GM19240 (cell line): ENCODE measurements at regions not wholly inside any gene's neighbourhood (a gene's known extent, or its start where the extent isn't known, plus 50 kb on each side); places are given as distances from the start of the nearest gene placed in this dataset.

Source experiments
- DNase-seq: peaks from one replicate; pipeline ENCODE4 v3.0.0; 2011; ENCODE audit warnings: low spot score; ENCODE audit not compliant: insufficient read length

GRCh38 chr12:98136544-98136943 is 378.8 kb upstream of the TMPO start:
- no peak for DNase-seq

DNA sequence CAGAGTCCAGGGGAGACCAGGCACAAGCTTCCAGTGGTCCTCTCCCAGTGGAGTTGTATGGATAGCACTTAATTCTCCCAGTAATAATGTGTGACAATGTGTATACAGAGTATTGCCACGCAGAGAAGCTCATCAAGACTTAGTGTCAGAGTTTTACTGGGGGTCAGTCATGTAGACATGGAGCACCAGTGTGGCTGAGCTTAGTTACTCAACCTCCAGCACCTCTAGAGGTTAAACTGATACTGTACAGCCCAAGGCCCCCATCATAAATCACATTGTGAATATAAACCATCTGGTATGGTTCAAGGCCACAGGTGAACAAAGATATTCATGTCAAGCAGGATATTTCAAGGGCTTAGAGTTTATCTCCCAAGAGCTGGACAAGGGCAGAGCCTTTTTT is 378.1 kb upstream of the TMPO start:
- DNase-seq = no peak

GRCh38 chr12:98144953-98145352 is 370.4 kb upstream of the TMPO start:
- DNase-seq = no peak

GRCh38 chr12:98146043-98146442 is 369.3 kb upstream of the TMPO start:
- no peak for DNase-seq

DNA sequence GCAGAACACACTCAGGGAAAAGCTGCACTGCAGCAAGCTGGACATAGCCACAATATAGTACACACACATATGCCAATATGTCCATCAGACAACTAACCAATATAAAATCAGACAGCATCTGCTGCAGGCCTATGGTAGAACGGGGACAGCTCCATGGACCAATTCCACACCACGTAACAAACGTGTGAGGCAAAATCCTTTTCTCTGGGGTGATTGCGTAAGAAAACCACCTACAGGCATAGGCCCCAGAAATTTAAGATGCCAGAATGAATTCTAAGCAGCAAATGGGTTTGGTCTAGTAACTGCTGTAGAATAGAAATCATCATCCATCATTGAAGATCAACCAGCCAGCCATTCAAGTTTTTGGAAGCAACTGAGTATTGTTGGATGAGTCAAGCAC is 368.9 kb upstream of the TMPO start:
- DNase-seq = no peak

- DNase-seq = no peak
Observed at GRCh38 chr12:98149270-98149669, 366.1 kb upstream of the TMPO start.

GRCh38 chr12:98149691-98150210 is 365.6 kb upstream of the TMPO start:
- no peak for DNase-seq

- DNase-seq = no peak
Observed at GRCh38 chr12:98151105-98151590, 364.2 kb upstream of the TMPO start.

GRCh38 chr12:98151984-98152383 is 363.4 kb upstream of the TMPO start:
- no peak for DNase-seq

GRCh38 chr12:98154850-98155249 is 360.5 kb upstream of the TMPO start:
- no peak for DNase-seq

- DNase-seq = no peak
Observed at GRCh38 chr12:98156697-98157096, 358.7 kb upstream of the TMPO start.

DNA sequence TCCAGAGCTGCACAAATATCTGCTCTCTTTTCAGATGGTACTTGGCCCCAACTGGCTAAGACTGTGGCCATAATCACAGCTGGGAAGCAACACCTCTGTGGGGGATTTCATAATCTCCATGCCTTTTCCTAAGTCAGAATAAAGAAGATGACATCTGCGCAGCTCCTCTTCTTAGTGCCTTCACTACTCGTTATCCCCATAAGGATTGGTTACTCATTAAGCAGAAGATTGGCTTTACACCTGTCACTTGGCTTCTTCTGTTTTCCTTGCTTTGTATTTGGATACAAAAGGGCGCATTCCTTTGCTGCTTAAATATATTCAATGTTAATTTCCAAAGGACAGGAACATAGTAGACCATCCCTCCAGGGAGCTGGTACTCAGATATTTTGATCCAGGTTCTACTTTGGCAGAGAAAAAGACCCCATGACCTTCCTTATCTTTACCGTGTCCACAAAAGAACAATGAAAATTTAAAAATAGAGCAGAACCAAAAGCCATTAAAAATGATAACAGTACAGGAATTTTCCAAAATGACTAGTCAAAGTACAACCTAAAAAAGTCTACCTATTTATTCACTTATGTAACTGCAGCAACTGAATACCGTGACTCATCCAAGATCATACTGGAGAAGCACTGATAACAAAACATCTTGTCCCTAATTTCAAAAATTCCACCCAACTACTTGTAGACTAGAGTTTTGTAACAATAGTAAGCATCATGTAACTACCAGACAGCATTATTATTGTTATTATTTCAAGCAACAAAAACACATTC is 352.3 kb upstream of the TMPO start:
- no peak for DNase-seq

DNA sequence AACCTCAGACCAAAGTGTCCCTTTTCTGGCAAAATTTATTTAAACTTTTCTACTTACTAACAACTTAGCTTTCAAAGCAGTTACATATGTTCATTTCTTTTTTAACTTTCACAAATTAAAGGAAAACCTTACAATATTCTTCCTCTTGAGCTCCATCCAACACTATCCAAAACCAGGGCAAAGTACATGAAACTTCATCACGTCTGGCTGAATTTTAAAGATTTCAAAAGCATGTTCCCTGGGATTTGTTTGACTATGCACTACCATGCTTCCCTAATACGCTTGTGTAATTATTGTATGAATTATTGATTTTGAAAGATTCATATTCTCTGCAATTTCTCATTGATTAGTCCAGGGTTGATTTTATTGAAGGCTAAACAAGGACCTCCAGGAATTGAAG is 343.1 kb upstream of the TMPO start:
- no peak for DNase-seq

DNA sequence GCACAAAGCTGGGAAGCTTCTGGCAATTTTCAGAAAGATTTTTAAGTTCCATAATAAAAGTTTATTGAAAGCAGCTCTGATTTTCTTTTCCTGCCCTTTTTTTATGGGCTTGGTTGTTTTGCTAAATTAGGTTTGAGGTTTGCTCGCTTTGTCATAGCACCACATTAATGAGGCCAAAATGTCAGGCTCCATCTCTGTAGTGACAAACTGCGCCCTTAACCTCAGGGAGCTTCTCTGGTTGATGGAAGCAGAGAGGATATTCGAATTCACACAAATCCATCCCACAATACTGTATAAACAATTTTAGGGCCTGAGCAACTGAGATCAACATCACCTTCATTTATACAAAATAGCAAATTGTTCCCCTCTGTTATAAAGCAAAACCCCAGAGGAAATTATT is 342.6 kb upstream of the TMPO start:
- DNase-seq = no peak

DNA sequence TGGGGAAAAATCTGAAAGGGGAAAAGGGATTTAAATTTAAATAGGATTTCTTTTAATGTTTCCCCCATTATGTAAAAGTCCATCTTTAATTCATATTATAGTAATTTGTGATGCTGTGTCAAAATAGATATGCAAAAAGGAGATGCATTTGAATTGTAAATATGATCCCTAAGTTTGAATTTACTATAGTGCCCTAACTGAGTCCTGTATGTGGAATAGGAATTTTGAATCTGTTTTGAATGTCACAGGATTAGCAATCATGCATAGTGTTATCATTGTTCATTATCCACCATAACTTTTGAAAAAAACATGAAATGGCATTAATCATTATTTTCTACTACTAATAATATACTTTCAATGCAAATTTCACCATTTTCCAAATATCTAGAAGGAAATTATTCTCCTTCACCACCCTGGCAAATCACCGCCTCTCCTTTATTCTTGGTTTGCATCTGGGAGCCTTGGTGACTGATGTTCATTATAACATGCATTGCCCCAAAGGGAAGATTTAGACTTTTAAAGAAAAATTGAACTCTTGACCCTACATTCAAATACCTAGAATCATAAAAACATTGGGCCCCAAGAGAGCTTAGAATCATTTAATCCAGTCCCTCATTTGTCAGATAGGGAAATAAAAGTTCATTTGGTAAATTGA is 341.5 kb upstream of the TMPO start:
- no peak for DNase-seq

GRCh38 chr12:98174428-98174809 is 341.0 kb upstream of the TMPO start:
- DNase-seq = no peak

GRCh38 chr12:98178126-98178525 is 337.3 kb upstream of the TMPO start:
- no peak for DNase-seq

GRCh38 chr12:98179151-98179550 is 336.2 kb upstream of the TMPO start:
- DNase-seq = no peak

DNA sequence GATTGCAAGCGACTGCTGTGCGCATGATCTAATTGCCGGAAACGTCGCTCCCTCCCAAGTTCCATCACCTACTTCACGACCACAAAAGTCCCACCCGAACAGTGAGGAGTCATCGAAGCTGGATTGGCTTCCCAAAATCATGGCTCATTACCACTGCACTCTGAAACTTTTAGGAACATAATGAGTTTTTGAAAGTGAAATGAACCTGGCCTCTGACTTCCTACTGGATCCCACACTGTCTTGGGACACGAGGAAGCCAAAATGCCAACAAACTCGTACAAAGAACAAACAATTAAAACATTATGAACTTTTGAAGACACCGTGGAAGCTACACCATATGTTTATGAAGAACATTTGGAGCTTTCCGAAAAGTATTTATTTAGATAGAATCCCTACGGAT is 334.8 kb upstream of the TMPO start:
- DNase-seq = no peak

DNA sequence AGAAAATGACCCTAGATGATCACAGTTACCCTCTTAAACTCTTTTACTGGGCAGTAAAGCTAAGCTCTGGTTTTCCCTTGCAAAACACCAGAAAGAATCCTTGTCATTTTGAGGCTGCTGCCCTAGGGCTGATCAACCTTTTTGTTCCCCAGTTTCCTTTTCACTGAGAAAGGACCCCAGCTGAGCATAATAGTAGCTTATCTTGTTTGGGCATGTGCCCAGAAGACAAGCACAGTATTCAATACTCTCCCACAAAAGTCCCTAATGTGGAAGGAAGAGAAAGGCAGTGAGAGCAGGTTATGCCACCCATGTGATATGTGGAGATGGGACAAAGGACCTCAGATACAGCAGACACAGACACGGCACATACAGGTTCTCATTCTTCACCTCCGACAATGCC is 332.6 kb upstream of the TMPO start:
- DNase-seq = no peak

DNA sequence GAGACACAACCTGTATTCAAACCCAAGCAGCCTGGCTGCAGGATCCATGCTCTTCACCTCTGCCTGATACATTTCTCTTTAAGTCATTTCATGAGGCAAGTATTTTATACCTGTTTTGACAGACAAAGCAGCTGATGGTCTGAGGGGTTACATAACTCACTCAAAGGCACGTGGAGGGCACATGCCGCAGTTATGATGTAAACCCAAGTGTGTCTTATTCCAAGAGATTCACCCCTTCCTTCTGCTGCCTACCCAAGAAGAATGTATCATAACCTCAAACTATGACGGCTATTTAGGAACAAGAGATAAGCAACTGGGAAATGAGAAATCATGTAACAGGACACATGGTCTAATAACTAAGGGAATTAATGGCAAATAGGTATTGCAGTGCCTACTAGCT is 329.8 kb upstream of the TMPO start:
- DNase-seq = no peak

GRCh38 chr12:98188650-98189077 is 326.7 kb upstream of the TMPO start:
- DNase-seq = no peak

DNA sequence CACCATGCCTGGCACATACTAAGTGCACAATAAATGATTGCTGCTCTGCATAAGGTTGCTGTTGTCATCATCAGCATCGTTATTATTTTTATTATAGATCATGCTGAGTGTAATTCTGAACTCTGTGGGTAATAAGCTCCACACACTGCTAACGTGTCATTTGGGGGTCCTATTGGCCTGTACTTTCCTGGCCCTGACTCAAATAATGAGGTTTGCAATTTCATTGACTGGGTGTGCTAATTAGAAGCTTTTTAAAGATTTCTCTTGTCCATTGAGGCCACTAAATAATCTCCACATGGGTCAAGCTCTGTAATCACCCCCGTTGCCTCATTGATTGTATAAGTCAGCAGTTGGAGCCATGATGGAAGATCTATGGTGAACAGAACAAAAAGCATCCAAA is 320.8 kb upstream of the TMPO start:
- DNase-seq = no peak
